Fibroblast of lung (primary cell): ENCODE measurements at regions not wholly inside any gene's neighbourhood (a gene's known extent, or its start where the extent isn't known, plus 50 kb on each side); places are given as distances from the start of the nearest gene placed in this dataset.

Experiments
- DNase-seq, 2 donors: peaks; one replicate each; pipeline versions ENCODE4 v3.0.0 to v3.0.0-alpha.2; 2010; ENCODE audit warnings: low read depth in 2 of 2
- H2AFZ ChIP-seq: 2 replicates; pipeline ENCODE4 v1.5.1; 2012; ENCODE audit warnings: low read length, control low read depth, inconsistent platforms
- H3K27ac ChIP-seq: 2 replicates; pipeline ENCODE4 v1.5.1; 2011; ENCODE audit warnings: low read length, control low read depth; ENCODE audit not compliant: insufficient read depth
- H3K27me3 ChIP-seq: 2 replicates; pipeline ENCODE4 v1.5.1; 2011; ENCODE audit warnings: mild to moderate bottlenecking, low read length; ENCODE audit not compliant: control insufficient read depth, insufficient read depth
- H3K36me3 ChIP-seq: 2 replicates; pipeline ENCODE4 v1.5.1; 2011; ENCODE audit warnings: low read length; ENCODE audit not compliant: control insufficient read depth, insufficient read depth
- H3K4me1 ChIP-seq: 2 replicates; pipeline ENCODE4 v1.5.1; 2011; ENCODE audit warnings: low read length; ENCODE audit not compliant: control insufficient read depth, insufficient read depth; ENCODE audit errors: extremely low read depth
- H3K4me2 ChIP-seq: 2 replicates; pipeline ENCODE4 v1.5.1; 2011; ENCODE audit warnings: low read length, control low read depth; ENCODE audit not compliant: insufficient read depth; ENCODE audit errors: extremely low read depth
- H3K4me3 ChIP-seq, 4 experiments: fragments of 200-600 bp in 1 of 4; sonication (generic) in 1 of 4; replicated peaks in 1 of 4; 2 replicates each; pipeline ENCODE4 v1.5.1; 2011 to 2016; ENCODE audit warnings: low read length in 4 of 4, low read depth in 3 of 4, mild to moderate bottlenecking in 3 of 4, control low read depth in 2 of 4, inconsistent platforms in 1 of 4, mixed read lengths in 1 of 4; ENCODE audit not compliant: insufficient read depth in 1 of 4; ENCODE audit errors: control extremely low read depth in 1 of 4
- H3K79me2 ChIP-seq: 2 replicates; pipeline ENCODE4 v1.5.1; 2012; ENCODE audit warnings: mild to moderate bottlenecking, low read length, inconsistent platforms; ENCODE audit not compliant: control insufficient read depth, insufficient read depth
- H3K9ac ChIP-seq: 2 replicates; pipeline ENCODE4 v1.5.1; 2011; ENCODE audit warnings: mild to moderate bottlenecking, low read length, control low read depth; ENCODE audit not compliant: insufficient read depth
- H3K9me3 ChIP-seq: 2 replicates; pipeline ENCODE4 v1.5.1; 2012; ENCODE audit warnings: low read depth, low read length; ENCODE audit not compliant: control insufficient read depth, insufficient read depth
- H4K20me1 ChIP-seq: 2 replicates; pipeline ENCODE4 v1.5.1; 2011; ENCODE audit warnings: low read length; ENCODE audit not compliant: control insufficient read depth, insufficient read depth; ENCODE audit errors: extremely low read depth
- CTCF ChIP-seq, 2 donors: IDR thresholded peaks in 1 of 2; conservative IDR thresholded peaks in 1 of 2; 1 replicate in 1 of 2; 2 replicates in 1 of 2; pipeline ENCODE4 v1.5.1; 2011 to 2012; ENCODE audit warnings: low read length in 2 of 2, control low read depth in 1 of 2, inconsistent platforms in 1 of 2, low read depth in 1 of 2, mild to moderate bottlenecking in 1 of 2
- EZH2 ChIP-seq: IDR thresholded peaks from 2 replicates; pipeline ENCODE4 v1.5.1; 2012; ENCODE audit warnings: low read length, control low read depth, mild to moderate bottlenecking; ENCODE audit errors: missing control alignments

- H3K36me3 ChIP-seq: no peaks in the 10 kb centered on the region
- H3K4me2 ChIP-seq: no peak overlapping the region
- no peak overlapping the region for H3K4me3 ChIP-seq
- no peak for DNase-seq
- TF ChIP-seq EZH2 (no peak), CTCF (conservative IDR thresholded peaks at IDR 0.05 in 1 of 2, IDR thresholded peaks at IDR 0.05 in 1 of 2; ENCODE audit: low read depth in 1 of 2, low read length in 2 of 2) (no peak)
- no peaks in the 10 kb centered on the region for H3K27me3 ChIP-seq
- H3K27ac ChIP-seq: no peak overlapping the region
- H2AFZ ChIP-seq: no peak overlapping the region
- no peaks in the 10 kb centered on the region for H3K79me2 ChIP-seq
- no peak overlapping the region for H3K9ac ChIP-seq
- H4K20me1 ChIP-seq: no peaks in the 10 kb centered on the region
- H3K9me3 ChIP-seq: no peaks in the 10 kb centered on the region
- H3K4me1 ChIP-seq: no peaks in the 10 kb centered on the region
Observed at GRCh38 chr4:167339781-167340180, 105.5 kb upstream of the SPOCK3 start.

GRCh38 chr4:167359711-167360110, 125.4 kb upstream of the SPOCK3 start:
- H3K27ac ChIP-seq: no peak overlapping the region
- TF ChIP-seq EZH2: no peak
- no peak for TF ChIP-seq CTCF (conservative IDR thresholded peaks at IDR 0.05 in 1 of 2, IDR thresholded peaks at IDR 0.05 in 1 of 2; ENCODE audit: low read depth in 1 of 2, low read length in 2 of 2)
- no peaks in the 10 kb centered on the region for H3K27me3 ChIP-seq
- no peaks in the 10 kb centered on the region for H3K79me2 ChIP-seq
- H3K36me3 ChIP-seq: no peaks in the 10 kb centered on the region
- H4K20me1 ChIP-seq: no peaks in the 10 kb centered on the region
- no peak overlapping the region for H3K4me3 ChIP-seq
- H2AFZ ChIP-seq: no peak overlapping the region
- no peak overlapping the region for H3K4me2 ChIP-seq
- no peaks in the 10 kb centered on the region for H3K9me3 ChIP-seq
- H3K4me1 ChIP-seq: no peaks in the 10 kb centered on the region
- no peak for DNase-seq
- H3K9ac ChIP-seq: no peak overlapping the region

GRCh38 chr4:167379076-167379835, 145.0 kb upstream of the SPOCK3 start:
- H3K9me3 ChIP-seq: no peaks in the 10 kb centered on the region
- TF ChIP-seq EZH2 (no peak), CTCF (conservative IDR thresholded peaks at IDR 0.05 in 1 of 2, IDR thresholded peaks at IDR 0.05 in 1 of 2; ENCODE audit: low read depth in 1 of 2, low read length in 2 of 2) (no peak)

More at GRCh38 chr4:167379076-167379835, 145.0 kb upstream of the SPOCK3 start:
- Histone ChIP-seq H4K20me1 (no peaks in the 10 kb centered on the region), H2AFZ (no peak overlapping the region), H3K36me3 (no peaks in the 10 kb centered on the region), H3K4me2 (no peak overlapping the region), H3K9ac (no peak overlapping the region), H3K4me3 (no peak overlapping the region), H3K27me3 (no peaks in the 10 kb centered on the region), H3K79me2 (no peaks in the 10 kb centered on the region), H3K27ac (no peak overlapping the region), H3K4me1 (no peaks in the 10 kb centered on the region)
- DNase-seq: no peak
